PFSK-1 (cell line): ENCODE measurements at regions not wholly inside any gene's neighbourhood (a gene's known extent, or its start where the extent isn't known, plus 50 kb on each side); places are given as distances from the start of the nearest gene placed in this dataset.

Experiments used
- FOXP2 ChIP-seq: optimal IDR thresholded peaks from 2 replicates; pipeline ENCODE3; 2011; ENCODE audit warnings: borderline replicate concordance, control low read depth, inconsistent platforms; ENCODE audit not compliant: insufficient read depth; ENCODE audit errors: extremely low read length, extremely low read depth
- POLR2AphosphoS5 ChIP-seq: IDR thresholded peaks from 2 replicates; pipeline ENCODE4 v1.6.1; 2012; ENCODE audit warnings: low read depth, mild to moderate bottlenecking, control low read depth, low read length, moderate library complexity
- REST ChIP-seq, 2 experiments: IDR thresholded peaks; 2 replicates each; pipeline versions ENCODE4 v1.6.1 to v1.8.0; 2011 to 2012; ENCODE audit warnings: low read depth in 2 of 2, low read length in 2 of 2, control low read depth in 1 of 2, inconsistent platforms in 1 of 2, mild to moderate bottlenecking in 1 of 2, moderate library complexity in 1 of 2; ENCODE audit not compliant: insufficient read depth in 1 of 2
- SIN3A ChIP-seq: IDR thresholded peaks from 2 replicates; pipeline ENCODE4 v1.6.1; 2012; ENCODE audit warnings: mild to moderate bottlenecking, low read length, moderate library complexity, borderline replicate concordance; ENCODE audit not compliant: insufficient read depth
- TAF1 ChIP-seq: IDR thresholded peaks from 2 replicates; pipeline ENCODE4 v1.6.1; 2012; ENCODE audit warnings: low read length, control low read depth, borderline replicate concordance; ENCODE audit not compliant: insufficient read depth

GRCh38 chr7:142511374-142511773, 237.9 kb upstream of the PRSS1 start:
- TF ChIP-seq TAF1 (no peak), REST (IDR thresholded peaks at IDR 0.05; ENCODE audit: insufficient read depth in 1 of 2, low read depth in 2 of 2, low read length in 2 of 2) (no peak), POLR2AphosphoS5 (no peak), SIN3A (no peak), FOXP2 (no peak)

GRCh38 chr7:142508251-142508650, 241.0 kb upstream of the PRSS1 start:
- TF ChIP-seq FOXP2 (no peak), POLR2AphosphoS5 (no peak), REST (IDR thresholded peaks at IDR 0.05; ENCODE audit: insufficient read depth in 1 of 2, low read depth in 2 of 2, low read length in 2 of 2) (no peak)

DNA sequence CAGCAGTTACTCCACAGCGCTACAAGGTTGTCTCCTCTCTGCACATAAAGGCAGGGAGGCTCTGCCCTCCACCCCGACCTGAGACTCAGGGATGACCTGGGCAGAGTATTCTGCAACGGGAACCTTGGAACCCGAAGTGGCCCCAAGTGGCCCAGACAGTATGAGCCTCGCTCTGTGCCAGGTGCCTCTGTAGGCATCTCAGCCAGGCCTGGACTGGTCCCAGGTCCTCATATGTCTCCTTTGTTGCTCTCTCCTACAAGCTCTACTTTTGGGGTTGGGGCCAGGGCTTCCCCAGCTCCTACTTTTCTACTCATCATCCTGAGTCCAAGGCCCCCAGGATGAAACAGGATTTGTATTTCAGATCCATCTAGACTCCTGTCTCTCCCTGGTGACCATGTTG, 241.5 kb upstream of the PRSS1 start:
- TF ChIP-seq TAF1 (no peak), REST (IDR thresholded peaks at IDR 0.05; ENCODE audit: insufficient read depth in 1 of 2, low read depth in 2 of 2, low read length in 2 of 2) (no peak), FOXP2 (no peak), POLR2AphosphoS5 (no peak), SIN3A (no peak)

- TF ChIP-seq POLR2AphosphoS5 (no peak), SIN3A (no peak), TAF1 (no peak), REST (IDR thresholded peaks at IDR 0.05; ENCODE audit: insufficient read depth in 1 of 2, low read depth in 2 of 2, low read length in 2 of 2) (no peak), FOXP2 (no peak)
These were observed 242.7 kb upstream of the PRSS1 start for GRCh38 chr7:142506601-142507000.

GRCh38 chr7:142503036-142503435, 245.2 kb upstream of the PRSS58 start:
- TF ChIP-seq REST (IDR thresholded peaks at IDR 0.05; ENCODE audit: insufficient read depth in 1 of 2, low read depth in 2 of 2, low read length in 2 of 2) (no peak), POLR2AphosphoS5 (no peak), FOXP2 (no peak), TAF1 (no peak), SIN3A (no peak)
